OCI-LY7 (cell line): ENCODE measurements at regions not wholly inside any gene's neighbourhood (a gene's known extent, or its start where the extent isn't known, plus 50 kb on each side); places are given as distances from the start of the nearest gene placed in this dataset.

Experiments
- EZH2phosphoT487 ChIP-seq: fragments of 200-600 bp; sonication (generic); IDR thresholded peaks from 2 replicates; pipeline ENCODE4 v1.6.1; 2018; ENCODE audit warnings: low read depth, borderline replicate concordance, mild to moderate bottlenecking, mixed run types, antibody characterized with exemption, low read length, moderate library complexity, mixed read lengths
- TF ChIP-seq, protein P1 (sequence below): fragments of 200-600 bp; sonication (generic); conservative IDR thresholded peaks from 2 replicates; pipeline ENCODE4 v1.5.1; 2014; ENCODE audit warnings: mild to moderate bottlenecking, antibody characterized with exemption, low read length, moderate library complexity, mixed read lengths

DNA sequence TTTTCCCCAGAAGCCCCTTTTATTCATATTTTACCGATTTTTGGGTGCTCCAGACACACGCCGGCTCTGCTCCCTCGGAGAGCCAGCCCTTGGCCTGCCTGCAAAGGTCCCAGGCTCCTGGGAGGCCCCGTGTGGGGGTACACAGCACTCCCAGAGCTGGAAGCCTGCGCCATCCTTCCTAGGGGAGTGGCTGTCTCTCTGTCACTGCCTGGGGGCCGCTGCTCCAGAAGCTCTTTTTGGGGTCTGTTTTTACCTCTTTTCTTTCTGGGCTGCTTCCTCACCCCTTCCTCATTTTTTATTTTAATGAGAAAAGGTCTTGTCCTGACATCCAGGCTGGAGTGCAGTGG, 119.1 kb upstream of the COL5A1 start:
- TF ChIP-seq, protein P1, sequence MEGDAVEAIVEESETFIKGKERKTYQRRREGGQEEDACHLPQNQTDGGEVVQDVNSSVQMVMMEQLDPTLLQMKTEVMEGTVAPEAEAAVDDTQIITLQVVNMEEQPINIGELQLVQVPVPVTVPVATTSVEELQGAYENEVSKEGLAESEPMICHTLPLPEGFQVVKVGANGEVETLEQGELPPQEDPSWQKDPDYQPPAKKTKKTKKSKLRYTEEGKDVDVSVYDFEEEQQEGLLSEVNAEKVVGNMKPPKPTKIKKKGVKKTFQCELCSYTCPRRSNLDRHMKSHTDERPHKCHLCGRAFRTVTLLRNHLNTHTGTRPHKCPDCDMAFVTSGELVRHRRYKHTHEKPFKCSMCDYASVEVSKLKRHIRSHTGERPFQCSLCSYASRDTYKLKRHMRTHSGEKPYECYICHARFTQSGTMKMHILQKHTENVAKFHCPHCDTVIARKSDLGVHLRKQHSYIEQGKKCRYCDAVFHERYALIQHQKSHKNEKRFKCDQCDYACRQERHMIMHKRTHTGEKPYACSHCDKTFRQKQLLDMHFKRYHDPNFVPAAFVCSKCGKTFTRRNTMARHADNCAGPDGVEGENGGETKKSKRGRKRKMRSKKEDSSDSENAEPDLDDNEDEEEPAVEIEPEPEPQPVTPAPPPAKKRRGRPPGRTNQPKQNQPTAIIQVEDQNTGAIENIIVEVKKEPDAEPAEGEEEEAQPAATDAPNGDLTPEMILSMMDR, result no peak
- TF ChIP-seq EZH2phosphoT487, result no peak
